ENCODE measurements at regions not wholly inside any gene's neighbourhood (a gene's known extent, or its start where the extent isn't known, plus 50 kb on each side); places are given as distances from the start of the nearest gene placed in this dataset.
"Not testable (repeated sequence)": the region's sequence is repeated elsewhere in the genome, so short reads cannot be mapped to it uniquely, and the experiment has no call there.

GRCh38 chr7:81014908-81015307 is 96.1 kb upstream of the SEMA3C start:
- DNase-seq: no peak

GRCh38 chr7:81014266-81014665 is 95.4 kb upstream of the SEMA3C start:
- no peak for DNase-seq

GRCh38 chr7:81013083-81013817 is 94.4 kb upstream of the SEMA3C start:
- no peak for DNase-seq

GRCh38 chr7:81008901-81009300 is 90.0 kb upstream of the SEMA3C start:
- DNase-seq: no peak

- no peak for DNase-seq
These were observed 88.2 kb upstream of the SEMA3C start for GRCh38 chr7:81007051-81007450.

- no peak for DNase-seq
These were observed 86.4 kb upstream of the SEMA3C start for GRCh38 chr7:81005254-81005653.

GRCh38 chr7:81004098-81004497 is 85.2 kb upstream of the SEMA3C start:
- no peak for DNase-seq

GRCh38 chr7:81003326-81003725 is 84.5 kb upstream of the SEMA3C start:
- no peak for DNase-seq

- no peak for DNase-seq
These were observed 83.6 kb upstream of the SEMA3C start for GRCh38 chr7:81002421-81002820.

- DNase-seq: no peak
These were observed 80.9 kb upstream of the SEMA3C start for GRCh38 chr7:80999771-81000170.

GRCh38 chr7:80999100-80999499 is 80.2 kb upstream of the SEMA3C start:
- no peak for DNase-seq

- no peak for DNase-seq
These were observed 79.0 kb upstream of the SEMA3C start for GRCh38 chr7:80997841-80998240.

GRCh38 chr7:80996236-80996635 is 77.4 kb upstream of the SEMA3C start:
- DNase-seq: not testable (repeated sequence)

- DNase-seq: no peak
These were observed 72.8 kb upstream of the SEMA3C start for GRCh38 chr7:80991654-80992053.

GRCh38 chr7:80984619-80985018 is 65.8 kb upstream of the SEMA3C start:
- no peak for DNase-seq

- no peak for DNase-seq
These were observed 62.6 kb upstream of the SEMA3C start for GRCh38 chr7:80981405-80981804.

GRCh38 chr7:80977751-80978150 is 58.9 kb upstream of the SEMA3C start:
- DNase-seq: no peak

- no peak for DNase-seq
These were observed 55.8 kb upstream of the SEMA3C start for GRCh38 chr7:80974396-80975358.

GRCh38 chr7:80971225-80971624 is 52.4 kb upstream of the SEMA3C start:
- no peak for DNase-seq

All from NCI-H774 (cell line).